Osteoblast (primary cell): ENCODE measurements at regions not wholly inside any gene's neighbourhood (a gene's known extent, or its start where the extent isn't known, plus 50 kb on each side); places are given as distances from the start of the nearest gene placed in this dataset.

Source experiments
- DNase-seq: peaks from one replicate; pipeline ENCODE4 v3.0.0; 2011; ENCODE audit warnings: low spot score, mixed read lengths; ENCODE audit not compliant: insufficient read length; ENCODE audit errors: missing footprints
- H2AFZ ChIP-seq: 2 replicates; pipeline ENCODE4 v1.6.0; 2011; ENCODE audit warnings: mild to moderate bottlenecking, low read length
- H3K27ac ChIP-seq: 2 replicates; pipeline ENCODE4 v1.5.1; 2011; ENCODE audit warnings: mild to moderate bottlenecking, low read depth, low read length, moderate library complexity
- H3K27me3 ChIP-seq: 2 replicates; pipeline ENCODE4 v1.6.0; 2012; ENCODE audit warnings: mild to moderate bottlenecking, control low read depth, inconsistent platforms, low read length, moderate library complexity; ENCODE audit not compliant: insufficient read depth
- H3K36me3 ChIP-seq: 2 replicates; pipeline ENCODE4 v1.5.1; 2011; ENCODE audit warnings: mild to moderate bottlenecking, low read length, control low read depth, moderate library complexity; ENCODE audit not compliant: insufficient read depth
- H3K4me1 ChIP-seq: 2 replicates; pipeline ENCODE4 v1.5.1; 2011; ENCODE audit warnings: mild to moderate bottlenecking, low read length, control low read depth, moderate library complexity; ENCODE audit not compliant: insufficient read depth
- H3K4me2 ChIP-seq: 2 replicates; pipeline ENCODE4 v1.6.0; 2011; ENCODE audit warnings: mild to moderate bottlenecking, low read length; ENCODE audit not compliant: insufficient read depth
- H3K4me3 ChIP-seq: fragments of 200-600 bp; sonication (generic); 3 replicates; pipeline ENCODE4 v1.5.1; 2012; ENCODE audit warnings: mild to moderate bottlenecking, low read length, inconsistent platforms; ENCODE audit not compliant: insufficient read depth
- H3K79me2 ChIP-seq: 2 replicates; pipeline ENCODE4 v1.6.0; 2012; ENCODE audit warnings: mild to moderate bottlenecking, low read length, control low read depth, inconsistent platforms; ENCODE audit not compliant: insufficient read depth
- H3K9me3 ChIP-seq: 2 replicates; pipeline ENCODE4 v1.5.1; 2011; ENCODE audit warnings: low read depth, low read length, control low read depth
- H4K20me1 ChIP-seq: 2 replicates; pipeline ENCODE4 v1.6.0; 2012; ENCODE audit warnings: mild to moderate bottlenecking, low read length, control low read depth; ENCODE audit not compliant: insufficient read depth
- TF ChIP-seq, protein P1 (sequence below): IDR thresholded peaks from 2 replicates; pipeline ENCODE4 v1.5.1; 2011; ENCODE audit warnings: mild to moderate bottlenecking, low read depth, low read length, moderate library complexity; ENCODE audit errors: extremely low read depth

- TF ChIP-seq, protein P1, sequence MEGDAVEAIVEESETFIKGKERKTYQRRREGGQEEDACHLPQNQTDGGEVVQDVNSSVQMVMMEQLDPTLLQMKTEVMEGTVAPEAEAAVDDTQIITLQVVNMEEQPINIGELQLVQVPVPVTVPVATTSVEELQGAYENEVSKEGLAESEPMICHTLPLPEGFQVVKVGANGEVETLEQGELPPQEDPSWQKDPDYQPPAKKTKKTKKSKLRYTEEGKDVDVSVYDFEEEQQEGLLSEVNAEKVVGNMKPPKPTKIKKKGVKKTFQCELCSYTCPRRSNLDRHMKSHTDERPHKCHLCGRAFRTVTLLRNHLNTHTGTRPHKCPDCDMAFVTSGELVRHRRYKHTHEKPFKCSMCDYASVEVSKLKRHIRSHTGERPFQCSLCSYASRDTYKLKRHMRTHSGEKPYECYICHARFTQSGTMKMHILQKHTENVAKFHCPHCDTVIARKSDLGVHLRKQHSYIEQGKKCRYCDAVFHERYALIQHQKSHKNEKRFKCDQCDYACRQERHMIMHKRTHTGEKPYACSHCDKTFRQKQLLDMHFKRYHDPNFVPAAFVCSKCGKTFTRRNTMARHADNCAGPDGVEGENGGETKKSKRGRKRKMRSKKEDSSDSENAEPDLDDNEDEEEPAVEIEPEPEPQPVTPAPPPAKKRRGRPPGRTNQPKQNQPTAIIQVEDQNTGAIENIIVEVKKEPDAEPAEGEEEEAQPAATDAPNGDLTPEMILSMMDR: no peak
- Histone ChIP-seq H3K79me2 (no peaks in the 10 kb centered on the region), H3K36me3 (no peaks in the 10 kb centered on the region), H3K4me1 (no peaks in the 10 kb centered on the region), H3K9me3 (no peaks in the 10 kb centered on the region), H3K4me3 (no peak overlapping the region), H3K27ac (no peak overlapping the region), H2AFZ (no peak overlapping the region), H4K20me1 (no peaks in the 10 kb centered on the region), H3K4me2 (no peak overlapping the region), H3K27me3 (no peaks in the 10 kb centered on the region)
- DNase-seq: no peak
Observed at GRCh38 chr11:92667486-92668152, 301.8 kb upstream of the MTNR1B start.

GRCh38 chr11:92670308-92670890 is 299.1 kb upstream of the MTNR1B start:
- no peak overlapping the region for H2AFZ ChIP-seq
- DNase-seq: no peak
- H3K36me3 ChIP-seq: no peaks in the 10 kb centered on the region
- no peaks in the 10 kb centered on the region for H4K20me1 ChIP-seq
- no peak overlapping the region for H3K4me2 ChIP-seq
- H3K79me2 ChIP-seq: no peaks in the 10 kb centered on the region
- no peaks in the 10 kb centered on the region for H3K9me3 ChIP-seq
- no peaks in the 10 kb centered on the region for H3K4me1 ChIP-seq
- H3K27ac ChIP-seq: no peak overlapping the region
- no peak overlapping the region for H3K4me3 ChIP-seq
- TF ChIP-seq, protein P1: no peak
- no peaks in the 10 kb centered on the region for H3K27me3 ChIP-seq

- H2AFZ ChIP-seq: no peak overlapping the region
- DNase-seq: no peak
- TF ChIP-seq, protein P1: no peak
- H3K79me2 ChIP-seq: no peaks in the 10 kb centered on the region
- no peak overlapping the region for H3K4me3 ChIP-seq
- H4K20me1 ChIP-seq: no peaks in the 10 kb centered on the region
- H3K36me3 ChIP-seq: no peaks in the 10 kb centered on the region
- no peaks in the 10 kb centered on the region for H3K27me3 ChIP-seq
- no peak overlapping the region for H3K27ac ChIP-seq
- H3K4me1 ChIP-seq: no peaks in the 10 kb centered on the region
- no peak overlapping the region for H3K4me2 ChIP-seq
- H3K9me3 ChIP-seq: no peaks in the 10 kb centered on the region
Observed at GRCh38 chr11:92671081-92671480, 298.4 kb upstream of the MTNR1B start.

DNA sequence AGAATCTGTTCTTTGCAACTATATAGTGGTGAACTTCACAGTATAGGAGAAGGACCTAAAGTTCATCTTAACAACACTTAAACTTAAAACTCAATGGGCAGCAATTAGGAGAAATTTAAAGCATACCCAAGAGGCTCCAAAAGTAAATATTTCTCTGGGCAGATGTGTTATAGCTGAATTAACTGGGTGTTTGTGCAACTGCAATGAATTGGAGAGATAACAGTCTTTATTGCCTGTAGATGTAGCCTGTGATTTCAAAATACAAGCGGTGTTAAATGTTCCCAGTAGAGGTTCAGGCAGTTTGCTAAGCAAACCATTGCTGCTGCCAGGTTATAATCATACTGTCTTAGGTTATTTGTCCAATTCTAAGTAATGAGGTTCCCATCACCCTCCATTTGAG is 294.1 kb upstream of the MTNR1B start:
- no peak for DNase-seq
- Histone ChIP-seq H2AFZ (no peak overlapping the region), H3K27ac (no peak overlapping the region), H3K36me3 (no peaks in the 10 kb centered on the region), H3K4me2 (no peak overlapping the region), H4K20me1 (no peaks in the 10 kb centered on the region), H3K27me3 (no peaks in the 10 kb centered on the region), H3K9me3 (no peaks in the 10 kb centered on the region), H3K4me1 (no peaks in the 10 kb centered on the region), H3K4me3 (no peak overlapping the region), H3K79me2 (no peaks in the 10 kb centered on the region)
- TF ChIP-seq, protein P1: no peak
